IMR-90 (cell line): ENCODE measurements at regions not wholly inside any gene's neighbourhood (a gene's known extent, or its start where the extent isn't known, plus 50 kb on each side); places are given as distances from the start of the nearest gene placed in this dataset.

Source experiments
- ATAC-seq: fragments of 200-7000 bp; cut with Tn5 transposase; 2 replicates; pipeline ENCODE4 v1.9.1; 2020; ENCODE audit warnings: low read depth, mild to moderate bottlenecking, moderate library complexity
- BruUV-seq: library from RNA; stranded (reverse); fragments of 400-500 nt; replicated peaks from 2 replicates; lab custom pipeline; 2021; lab: Mats Ljungman, UMichigan
- CTCF ChIA-PET: fragments of 300-600 bp; formaldehyde crosslinking; extraction: SDS; loops from one replicate; lab custom pipeline; 2021; ENCODE audit warnings: antibody characterized with exemption; lab: Yijun Ruan, JAX
- POLR2A ChIA-PET: fragments of 300-600 bp; sonication (Branson Sonifier 250); formaldehyde crosslinking; loops from one replicate; lab custom pipeline; 2022; ENCODE audit warnings: antibody characterized with exemption; ENCODE audit not compliant: unreplicated experiment; lab: Charles Lee
- DNase-seq: peaks from one replicate; pipeline ENCODE4 v3.0.0; 2013
- H2AFZ ChIP-seq: replicated peaks from 2 replicates; pipeline ENCODE3; 2013; ENCODE audit warnings: low read length, mild to moderate bottlenecking; ENCODE audit not compliant: poor library complexity
- H2AK5ac ChIP-seq: 2 replicates; pipeline ENCODE4 v1.6.1; 2013; ENCODE audit warnings: low read depth, low read length, inconsistent platforms
- H2AK9ac ChIP-seq: replicated peaks from 2 replicates; pipeline ENCODE3; 2013; ENCODE audit warnings: mild to moderate bottlenecking, low read depth, low read length, moderate library complexity; ENCODE audit not compliant: poor library complexity
- H2BK120ac ChIP-seq: 2 replicates; pipeline ENCODE4 v1.6.1; 2013; ENCODE audit warnings: low read depth, low read length, inconsistent platforms
- H2BK15ac ChIP-seq: 3 replicates; pipeline ENCODE4 v1.6.1; 2013; ENCODE audit warnings: low read depth, low read length, inconsistent platforms
- H2BK20ac ChIP-seq: 2 replicates; pipeline ENCODE4 v1.6.1; 2013; ENCODE audit warnings: low read depth, mild to moderate bottlenecking, inconsistent platforms, low read length, moderate library complexity
- H2BK5ac ChIP-seq: 2 replicates; pipeline ENCODE4 v1.6.1; 2013; ENCODE audit warnings: mild to moderate bottlenecking, low read depth, low read length, inconsistent platforms; ENCODE audit not compliant: poor library complexity, severe bottlenecking
- H3K14ac ChIP-seq: replicated peaks from 2 replicates; pipeline ENCODE4 v1.6.1; 2013; ENCODE audit warnings: low read depth, low read length, inconsistent platforms
- H3K18ac ChIP-seq: 2 replicates; pipeline ENCODE4 v1.6.1; 2013; ENCODE audit warnings: low read depth, low read length, control low read depth
- H3K23ac ChIP-seq: 2 replicates; pipeline ENCODE4 v1.6.1; 2013; ENCODE audit warnings: low read depth, low read length, inconsistent platforms
- H3K27ac ChIP-seq: 2 replicates; pipeline ENCODE4 v1.5.1; 2013; ENCODE audit warnings: mild to moderate bottlenecking, control low read depth, low read length; ENCODE audit not compliant: insufficient read depth
- H3K27me3 ChIP-seq: 2 replicates; pipeline ENCODE4 v1.6.1; 2013; ENCODE audit warnings: low read length; ENCODE audit not compliant: control insufficient read depth, insufficient read depth
- H3K36me3 ChIP-seq: 2 replicates; pipeline ENCODE4 v1.6.1; 2013; ENCODE audit warnings: low read length, mixed read lengths; ENCODE audit not compliant: control insufficient read depth, insufficient read depth
- H3K4ac ChIP-seq: 2 replicates; pipeline ENCODE4 v1.6.1; 2013; ENCODE audit warnings: low read depth, low read length, inconsistent platforms
- H3K4me1 ChIP-seq: 2 replicates; pipeline ENCODE4 v1.6.1; 2013; ENCODE audit warnings: low read length, mixed read lengths; ENCODE audit not compliant: control insufficient read depth, insufficient read depth
- H3K4me2 ChIP-seq: 2 replicates; pipeline ENCODE4 v1.6.1; 2013; ENCODE audit warnings: low read depth, mild to moderate bottlenecking, control low read depth, low read length, moderate library complexity
- H3K4me3 ChIP-seq: 2 replicates; pipeline ENCODE4 v1.5.1; 2013; ENCODE audit warnings: low read depth, mild to moderate bottlenecking, control low read depth, low read length, moderate library complexity; ENCODE audit not compliant: insufficient read depth
- H3K56ac ChIP-seq: 2 replicates; pipeline ENCODE4 v1.6.1; 2013; ENCODE audit warnings: low read length, inconsistent platforms; ENCODE audit not compliant: insufficient read depth; ENCODE audit errors: extremely low read depth
- H3K79me1 ChIP-seq, 2 experiments: 2 replicates each; pipeline ENCODE4 v1.6.1; 2013; ENCODE audit warnings: low read length in 2 of 2, inconsistent platforms in 1 of 2, low read depth in 1 of 2
- H3K9ac ChIP-seq: 2 replicates; pipeline ENCODE4 v1.6.1; 2013; ENCODE audit warnings: low read depth, low read length, control low read depth
- H3K9me1 ChIP-seq: 2 replicates; pipeline ENCODE4 v1.6.1; 2013; ENCODE audit warnings: low read length, inconsistent platforms; ENCODE audit not compliant: insufficient read depth
- H3K9me3 ChIP-seq: 2 replicates; pipeline ENCODE4 v1.6.1; 2013; ENCODE audit warnings: low read length; ENCODE audit not compliant: control insufficient read depth, insufficient read depth
- H4K20me1 ChIP-seq: 2 replicates; pipeline ENCODE4 v1.6.1; 2013; ENCODE audit warnings: low read length, inconsistent platforms; ENCODE audit not compliant: insufficient read depth
- H4K5ac ChIP-seq: 2 replicates; pipeline ENCODE4 v1.6.1; 2013; ENCODE audit warnings: mild to moderate bottlenecking, low read depth, low read length, control low read depth
- H4K8ac ChIP-seq, 2 experiments: 2 replicates each; pipeline ENCODE4 v1.6.1; 2013; ENCODE audit warnings: low read depth in 2 of 2, low read length in 2 of 2, control low read depth in 1 of 2, inconsistent platforms in 1 of 2
- H4K91ac ChIP-seq: 2 replicates; pipeline ENCODE4 v1.6.1; 2013; ENCODE audit warnings: low read depth, low read length, inconsistent platforms; ENCODE audit not compliant: insufficient read depth
- BHLHE40 ChIP-seq: fragments of 150-350 bp; IDR thresholded peaks from 2 replicates; pipeline ENCODE4 v1.6.1; 2016; ENCODE audit warnings: mild to moderate bottlenecking, low read depth, low read length
- CEBPB ChIP-seq: IDR thresholded peaks from 2 replicates; pipeline ENCODE4 v1.6.1; 2012; ENCODE audit warnings: low read depth, low read length, improper control_type of control experiment
- CHD1 ChIP-seq: IDR thresholded peaks from 2 replicates; pipeline ENCODE4 v1.6.1; 2012; ENCODE audit warnings: low read depth, low read length, improper control_type of control experiment
- CTCF ChIP-seq: conservative IDR thresholded peaks from 2 replicates; pipeline ENCODE4 v1.5.1; 2012; ENCODE audit warnings: mild to moderate bottlenecking, low read depth, low read length, improper control_type of control experiment
- ELK1 ChIP-seq: fragments of 150-350 bp; IDR thresholded peaks from 2 replicates; pipeline ENCODE4 v1.6.1; 2016; ENCODE audit warnings: low read depth, mild to moderate bottlenecking, low read length, moderate library complexity, borderline replicate concordance
- FOS ChIP-seq: fragments of 150-350 bp; IDR thresholded peaks from 2 replicates; pipeline ENCODE4 v1.6.1; 2016; ENCODE audit warnings: low read depth, low read length
- MAFK ChIP-seq: IDR thresholded peaks from 2 replicates; pipeline ENCODE4 v1.6.1; 2012; ENCODE audit warnings: low read depth, low read length, improper control_type of control experiment
- MAZ ChIP-seq: IDR thresholded peaks from 2 replicates; pipeline ENCODE4 v1.6.1; 2012; ENCODE audit warnings: low read depth, mild to moderate bottlenecking, low read length, improper control_type of control experiment, moderate library complexity, borderline replicate concordance
- MXI1 ChIP-seq: IDR thresholded peaks from 2 replicates; pipeline ENCODE4 v1.6.1; 2012; ENCODE audit warnings: low read depth, mild to moderate bottlenecking, low read length, moderate library complexity, borderline replicate concordance
- NFE2L2 ChIP-seq: fragments of 150-350 bp; IDR thresholded peaks from 2 replicates; pipeline ENCODE4 v1.6.1; 2016; ENCODE audit warnings: low read depth, mild to moderate bottlenecking, low read length
- POLR2A ChIP-seq: IDR thresholded peaks from 2 replicates; pipeline ENCODE4 v1.6.1; 2012; ENCODE audit warnings: mild to moderate bottlenecking, low read depth, low read length
- RAD21 ChIP-seq: IDR thresholded peaks from 2 replicates; pipeline ENCODE4 v1.6.1; 2012; ENCODE audit warnings: low read length, improper control_type of control experiment
- RCOR1 ChIP-seq: IDR thresholded peaks from 2 replicates; pipeline ENCODE4 v1.6.1; 2012; ENCODE audit warnings: mild to moderate bottlenecking, low read length, improper control_type of control experiment; ENCODE audit not compliant: insufficient replicate concordance
- RFX5 ChIP-seq: IDR thresholded peaks from 2 replicates; pipeline ENCODE4 v1.8.0; 2012; ENCODE audit warnings: low read depth, mild to moderate bottlenecking, low read length, moderate library complexity
- WGBS, 2 experiments: methylation state at CpG; one replicate each; pipeline versions ENCODE4 v1.1.5 to v1.1.7; 2013; ENCODE audit warnings: missing lambda C conversion rate in 2 of 2; ENCODE audit not compliant: insufficient read length in 1 of 2; ENCODE audit errors: extremely low coverage in 2 of 2; 5-methylcytosine and 5-hydroxymethylcytosine counted together
- dilution Hi-C: fragments of 300-500 bp; cut with HindIII; formaldehyde crosslinking; loops from one replicate; pipeline ENCODE4 v1.14.3; 2018; ENCODE audit warnings: low sequenced_read_pairs; ENCODE audit not compliant: unreplicated experiment
- in situ Hi-C: fragments of 300-500 bp; cut with MboI; formaldehyde crosslinking; loops from 3 replicates; pipeline ENCODE4 v1.14.3; 2019; ENCODE audit warnings: low sequenced_read_pairs, inconsistent platforms, mixed read lengths
- intact Hi-C: fragments of 100-400 bp; cut with micrococcal nuclease; formaldehyde crosslinking; loops from 2 replicates; pipeline ENCODE4 v1.10.0; 2022
- TF ChIP-seq, protein P1 (sequence below): fragments of 150-350 bp; IDR thresholded peaks from 2 replicates; pipeline ENCODE4 v1.6.1; 2017; ENCODE audit warnings: mild to moderate bottlenecking, antibody characterized with exemption, low read length, low read depth

DNA sequence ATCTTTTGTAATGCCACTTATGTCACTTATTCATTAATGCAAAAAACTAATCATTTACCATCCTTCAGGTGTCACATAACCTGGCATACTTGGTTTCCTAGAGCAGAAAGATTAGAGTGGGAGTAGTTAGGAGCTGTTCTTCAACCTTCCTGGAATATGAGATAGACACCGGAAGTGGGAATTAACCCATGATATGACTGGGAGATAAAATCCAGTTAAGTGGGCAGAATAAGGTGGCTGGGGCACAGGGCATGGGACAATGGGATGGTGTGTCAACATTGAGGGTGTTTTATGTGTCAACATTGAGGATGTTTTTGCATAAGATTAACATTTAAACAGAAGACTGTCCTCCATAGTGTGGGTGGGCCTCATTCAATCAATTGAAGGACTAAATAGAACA is 94.3 kb upstream of the CBLB start:
- H3K4me3 ChIP-seq = no peak overlapping the region
- H3K9me3 ChIP-seq = no peaks in the 10 kb centered on the region
- no peak overlapping the region for H2BK120ac ChIP-seq
- H4K5ac ChIP-seq = no peak overlapping the region
- dilution Hi-C loops = no loop called here
- H2AK5ac ChIP-seq = 0 out of 2 replicates have a peak overlapping the region, but pooled peaks have one; percentile 16
- H3K4me2 ChIP-seq = no peak overlapping the region
- no peak for DNase-seq
- H3K4ac ChIP-seq = no peak overlapping the region
- intact Hi-C loops = no loop called here
- no peak overlapping the region for H2AK9ac ChIP-seq
- H3K56ac ChIP-seq = no peak overlapping the region
- H3K18ac ChIP-seq = no peak overlapping the region
- H3K36me3 ChIP-seq = no peaks in the 10 kb centered on the region
- in situ Hi-C loops = no loop called here
- H3K27me3 ChIP-seq = no peaks in the 10 kb centered on the region
- H2BK20ac ChIP-seq = no peak overlapping the region
- no peak overlapping the region for H3K23ac ChIP-seq
- no peak overlapping the region for H2BK5ac ChIP-seq
- no peak overlapping the region for H3K27ac ChIP-seq
- WGBS, 2 experiments = no CpG with 5 or more reads among the region's 1 CpG
- peaks cover 3% of the 10 kb centered on the region; the same call in 1 of the 2 replicates for H3K4me1 ChIP-seq
- TF ChIP-seq RAD21 (no peak), NFE2L2 (no peak), ELK1 (no peak), BHLHE40 (no peak), RCOR1 (no peak), RFX5 (no peak), MAZ (no peak), CEBPB (no peak), MAFK (no peak), CTCF (no peak), MXI1 (no peak), CHD1 (no peak), FOS (no peak), POLR2A (no peak)
- TF ChIP-seq, protein P1, sequence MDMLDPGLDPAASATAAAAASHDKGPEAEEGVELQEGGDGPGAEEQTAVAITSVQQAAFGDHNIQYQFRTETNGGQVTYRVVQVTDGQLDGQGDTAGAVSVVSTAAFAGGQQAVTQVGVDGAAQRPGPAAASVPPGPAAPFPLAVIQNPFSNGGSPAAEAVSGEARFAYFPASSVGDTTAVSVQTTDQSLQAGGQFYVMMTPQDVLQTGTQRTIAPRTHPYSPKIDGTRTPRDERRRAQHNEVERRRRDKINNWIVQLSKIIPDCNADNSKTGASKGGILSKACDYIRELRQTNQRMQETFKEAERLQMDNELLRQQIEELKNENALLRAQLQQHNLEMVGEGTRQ = no peak
- ATAC-seq = no peak
- H2AFZ ChIP-seq = no peak overlapping the region
- H4K8ac ChIP-seq = no peak overlapping the region
- no peak overlapping the region for H3K9ac ChIP-seq
- ChIA-PET CTCF (no interaction called here), POLR2A (no interaction called here)
- no peaks in the 10 kb centered on the region for H3K79me1 ChIP-seq
- H4K91ac ChIP-seq = no peak overlapping the region
- H4K20me1 ChIP-seq = no peaks in the 10 kb centered on the region
- BruUV-seq = no TSS peak
- H3K9me1 ChIP-seq = no peaks in the 10 kb centered on the region
- H2BK15ac ChIP-seq = no peak overlapping the region
- no peak overlapping the region for H3K14ac ChIP-seq
